ENCODE measurements at regions not wholly inside any gene's neighbourhood (a gene's known extent, or its start where the extent isn't known, plus 50 kb on each side); places are given as distances from the start of the nearest gene placed in this dataset.
"Not testable (repeated sequence)": the region's sequence is repeated elsewhere in the genome, so short reads cannot be mapped to it uniquely, and the experiment has no call there.

- Histone ChIP-seq H3F3A (ENCODE audit: insufficient read depth, low read depth) (no peaks in the 10 kb centered on the region), H3K36me3 (ENCODE audit: low read depth) (no peaks in the 10 kb centered on the region), H3K27me3 (ENCODE audit: insufficient read depth, low read depth) (no peaks in the 10 kb centered on the region), H3K9me3 (ENCODE audit: insufficient read depth, low read depth) (no peaks in the 10 kb centered on the region), H4K20me1 (ENCODE audit: insufficient read depth) (no peaks in the 10 kb centered on the region), H3K27ac (no peak overlapping the region), H3K9me2 (ENCODE audit: insufficient read depth) (no peaks in the 10 kb centered on the region), H3K4me2 (no peak overlapping the region), H2AFZ (no peak overlapping the region), H3K79me2 (ENCODE audit: low read depth) (no peaks in the 10 kb centered on the region), H3K4me1 (replicated peaks; ENCODE audit: insufficient read depth) (no peaks in the 10 kb centered on the region), H3K4me3 (no peak overlapping the region)
- POLR2A ChIA-PET (ENCODE audit: unreplicated experiment), result no interaction called here
- TF ChIP-seq CTCF (conservative IDR thresholded peaks at IDR 0.05), result no peak
- TF ChIP-seq EZH2 (IDR thresholded peaks at IDR 0.05; ENCODE audit: low read depth), result no peak
- no TSS peak for BruUV-seq (replicated peaks)
- no peak for DNase-seq
- CTCF ChIA-PET, result no interaction called here
- intact Hi-C loops (cut with micrococcal nuclease; ENCODE audit: unreplicated experiment), result no loop called here
These were observed 222.8 kb downstream of the PTN start for GRCh38 chr7:137120690-137121089.

DNA sequence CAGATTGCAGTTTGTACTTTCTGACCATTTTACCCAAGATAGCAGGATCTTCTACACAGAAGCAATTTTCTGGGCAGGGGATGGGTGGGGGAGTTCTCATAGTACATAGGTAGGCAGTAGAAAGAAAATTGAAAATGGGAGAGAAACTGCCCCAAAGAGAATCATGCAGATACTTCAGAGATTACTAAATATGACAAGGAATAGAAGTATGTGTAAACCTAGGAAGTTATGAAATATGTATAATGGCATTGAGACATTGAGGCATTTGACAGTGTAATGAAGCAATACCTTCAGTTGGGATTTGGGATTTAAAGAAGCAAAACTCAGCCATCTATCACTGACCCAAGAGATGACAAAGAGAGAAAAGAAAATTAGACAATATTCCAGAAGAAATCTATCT is 233.0 kb downstream of the PTN start:
- Histone ChIP-seq H3K79me2 (ENCODE audit: low read depth) (no peaks in the 10 kb centered on the region), H3K4me3 (no peak overlapping the region), H3K9me3 (ENCODE audit: insufficient read depth, low read depth) (no peaks in the 10 kb centered on the region), H4K20me1 (ENCODE audit: insufficient read depth) (no peaks in the 10 kb centered on the region), H3K27ac (no peak overlapping the region), H3K36me3 (ENCODE audit: low read depth) (no peaks in the 10 kb centered on the region), H3K4me2 (no peak overlapping the region), H3F3A (ENCODE audit: insufficient read depth, low read depth) (no peaks in the 10 kb centered on the region), H2AFZ (no peak overlapping the region), H3K9me2 (ENCODE audit: insufficient read depth) (no peaks in the 10 kb centered on the region), H3K4me1 (replicated peaks; ENCODE audit: insufficient read depth) (no peaks in the 10 kb centered on the region), H3K27me3 (ENCODE audit: insufficient read depth, low read depth) (0 out of 2 replicates have a peak, but pooled peaks cover 3% of the 10 kb centered on the region)
- BruUV-seq (replicated peaks), result no TSS peak
- intact Hi-C loops (cut with micrococcal nuclease; ENCODE audit: unreplicated experiment), result no loop called here
- CTCF ChIA-PET, result no interaction called here
- TF ChIP-seq EZH2 (IDR thresholded peaks at IDR 0.05; ENCODE audit: low read depth) (no peak), CTCF (conservative IDR thresholded peaks at IDR 0.05) (no peak)
- POLR2A ChIA-PET (ENCODE audit: unreplicated experiment), result no interaction called here
- DNase-seq, result no peak

GRCh38 chr7:137110091-137110509 is 233.4 kb downstream of the PTN start:
- H3K36me3 ChIP-seq (ENCODE audit: low read depth), result no peaks in the 10 kb centered on the region
- H2AFZ ChIP-seq, result no peak overlapping the region
- no peaks in the 10 kb centered on the region for H3K9me3 ChIP-seq (ENCODE audit: insufficient read depth, low read depth)
- no peak for TF ChIP-seq EZH2 (IDR thresholded peaks at IDR 0.05; ENCODE audit: low read depth)
- no peak for TF ChIP-seq CTCF (conservative IDR thresholded peaks at IDR 0.05)
- no peak overlapping the region for H3K4me2 ChIP-seq
- intact Hi-C loops (cut with micrococcal nuclease; ENCODE audit: unreplicated experiment), result no loop called here
- no TSS peak for BruUV-seq (replicated peaks)
- no peaks in the 10 kb centered on the region for H4K20me1 ChIP-seq (ENCODE audit: insufficient read depth)
- no peaks in the 10 kb centered on the region for H3F3A ChIP-seq (ENCODE audit: insufficient read depth, low read depth)
- H3K4me1 ChIP-seq (replicated peaks; ENCODE audit: insufficient read depth), result no peaks in the 10 kb centered on the region
- DNase-seq, result no peak
- H3K27me3 ChIP-seq (ENCODE audit: insufficient read depth, low read depth), result peaks cover 7% of the 10 kb centered on the region; the same call in 1 of the 2 replicates
- ChIA-PET CTCF (no interaction called here), POLR2A (ENCODE audit: unreplicated experiment) (no interaction called here)
- H3K27ac ChIP-seq, result no peak overlapping the region
- no peaks in the 10 kb centered on the region for H3K9me2 ChIP-seq (ENCODE audit: insufficient read depth)
- no peak overlapping the region for H3K4me3 ChIP-seq
- no peaks in the 10 kb centered on the region for H3K79me2 ChIP-seq (ENCODE audit: low read depth)

DNA sequence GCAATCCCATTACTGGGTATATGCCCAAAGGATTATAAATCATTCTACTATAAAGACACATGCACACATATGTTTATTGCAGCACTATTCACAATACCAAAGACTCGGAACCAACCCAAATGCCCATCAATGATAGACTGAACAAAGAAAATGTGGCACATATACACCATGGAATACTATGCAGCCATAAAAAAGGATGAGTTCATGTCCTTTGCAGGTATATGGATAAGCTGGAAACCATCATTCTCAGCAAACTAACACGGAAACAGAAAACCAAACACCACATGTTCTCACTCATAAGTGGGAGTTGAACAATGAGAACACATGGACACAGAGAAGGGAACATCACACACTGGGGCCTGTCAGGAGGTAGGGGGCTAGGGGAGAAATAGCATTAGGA is 235.7 kb downstream of the PTN start:
- H3K4me2 ChIP-seq; H2AFZ ChIP-seq; H3K36me3 ChIP-seq (ENCODE audit: low read depth); H3K27ac ChIP-seq; CTCF ChIA-PET; H3K9me3 ChIP-seq (ENCODE audit: insufficient read depth, low read depth); H3K9me2 ChIP-seq (ENCODE audit: insufficient read depth); H3F3A ChIP-seq (ENCODE audit: insufficient read depth, low read depth); DNase-seq; BruUV-seq (replicated peaks); H3K4me1 ChIP-seq (replicated peaks; ENCODE audit: insufficient read depth); H4K20me1 ChIP-seq (ENCODE audit: insufficient read depth); intact Hi-C loops (cut with micrococcal nuclease; ENCODE audit: unreplicated experiment); H3K4me3 ChIP-seq; H3K79me2 ChIP-seq (ENCODE audit: low read depth); POLR2A ChIA-PET (ENCODE audit: unreplicated experiment): not testable (repeated sequence)
- H3K27me3 ChIP-seq (ENCODE audit: insufficient read depth, low read depth), result peaks cover 26% of the 10 kb centered on the region; the same call in 1 of the 2 replicates

GRCh38 chr7:137103526-137103925 is 235.1 kb downstream of the CHRM2 start:
- H3K27ac ChIP-seq; H3F3A ChIP-seq (ENCODE audit: insufficient read depth, low read depth); H3K4me2 ChIP-seq; CTCF ChIA-PET; H3K9me2 ChIP-seq (ENCODE audit: insufficient read depth); POLR2A ChIA-PET (ENCODE audit: unreplicated experiment); H3K79me2 ChIP-seq (ENCODE audit: low read depth); intact Hi-C loops (cut with micrococcal nuclease; ENCODE audit: unreplicated experiment); H3K4me3 ChIP-seq; BruUV-seq (replicated peaks); H3K4me1 ChIP-seq (replicated peaks; ENCODE audit: insufficient read depth); H3K36me3 ChIP-seq (ENCODE audit: low read depth); H4K20me1 ChIP-seq (ENCODE audit: insufficient read depth); DNase-seq; H3K9me3 ChIP-seq (ENCODE audit: insufficient read depth, low read depth); H2AFZ ChIP-seq: not testable (repeated sequence)
- peaks cover 26% of the 10 kb centered on the region; the same call in 1 of the 2 replicates for H3K27me3 ChIP-seq (ENCODE audit: insufficient read depth, low read depth)
